ENCODE measurements at regions not wholly inside any gene's neighbourhood (a gene's known extent, or its start where the extent isn't known, plus 50 kb on each side); places are given as distances from the start of the nearest gene placed in this dataset.

DNA sequence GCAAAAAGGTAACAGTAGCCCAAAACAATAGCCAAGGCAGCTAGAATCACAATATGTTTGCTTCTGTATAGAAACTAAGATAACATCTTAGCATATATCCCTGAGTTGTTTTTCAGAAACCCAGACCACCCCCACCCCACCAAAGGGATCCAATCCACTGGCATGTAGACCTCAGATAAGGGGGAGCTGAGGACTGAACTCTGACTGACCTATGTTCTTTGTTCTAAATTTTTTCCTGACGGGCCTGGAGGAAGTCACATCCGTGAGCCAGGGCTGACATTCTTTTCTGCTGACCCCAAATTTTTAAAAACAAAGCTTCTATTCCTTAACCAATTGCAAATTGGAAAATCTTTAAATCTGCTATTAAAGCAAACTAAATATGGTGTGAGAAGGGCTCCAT lies 493.9 kb upstream of the IGFBP3 start:
- DNase-seq = no peak
- no peak overlapping the region for H3K4me3 ChIP-seq
- H3K4me1 ChIP-seq = no peaks in the 10 kb centered on the region
- H3K27me3 ChIP-seq = no peaks in the 10 kb centered on the region
- intact Hi-C loops (cut with DNase I) = no loop called here
- no peak for ATAC-seq
- H3K27ac ChIP-seq = no peak overlapping the region
- no peak for TF ChIP-seq POLR2A (IDR thresholded peaks at IDR 0.05)
- TF ChIP-seq, protein P1, sequence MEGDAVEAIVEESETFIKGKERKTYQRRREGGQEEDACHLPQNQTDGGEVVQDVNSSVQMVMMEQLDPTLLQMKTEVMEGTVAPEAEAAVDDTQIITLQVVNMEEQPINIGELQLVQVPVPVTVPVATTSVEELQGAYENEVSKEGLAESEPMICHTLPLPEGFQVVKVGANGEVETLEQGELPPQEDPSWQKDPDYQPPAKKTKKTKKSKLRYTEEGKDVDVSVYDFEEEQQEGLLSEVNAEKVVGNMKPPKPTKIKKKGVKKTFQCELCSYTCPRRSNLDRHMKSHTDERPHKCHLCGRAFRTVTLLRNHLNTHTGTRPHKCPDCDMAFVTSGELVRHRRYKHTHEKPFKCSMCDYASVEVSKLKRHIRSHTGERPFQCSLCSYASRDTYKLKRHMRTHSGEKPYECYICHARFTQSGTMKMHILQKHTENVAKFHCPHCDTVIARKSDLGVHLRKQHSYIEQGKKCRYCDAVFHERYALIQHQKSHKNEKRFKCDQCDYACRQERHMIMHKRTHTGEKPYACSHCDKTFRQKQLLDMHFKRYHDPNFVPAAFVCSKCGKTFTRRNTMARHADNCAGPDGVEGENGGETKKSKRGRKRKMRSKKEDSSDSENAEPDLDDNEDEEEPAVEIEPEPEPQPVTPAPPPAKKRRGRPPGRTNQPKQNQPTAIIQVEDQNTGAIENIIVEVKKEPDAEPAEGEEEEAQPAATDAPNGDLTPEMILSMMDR (IDR thresholded peaks at IDR 0.05) = no peak
- H3K36me3 ChIP-seq (replicated peaks in 1 of 2; ENCODE audit: insufficient read depth in 1 of 2, low read depth in 2 of 2) = no peaks in the 10 kb centered on the region
- WGBS, 2 donors = 30 to 34% methylated on average over 2 of the region's 2 CpGs
- H3K9me3 ChIP-seq = no peaks in the 10 kb centered on the region

DNA sequence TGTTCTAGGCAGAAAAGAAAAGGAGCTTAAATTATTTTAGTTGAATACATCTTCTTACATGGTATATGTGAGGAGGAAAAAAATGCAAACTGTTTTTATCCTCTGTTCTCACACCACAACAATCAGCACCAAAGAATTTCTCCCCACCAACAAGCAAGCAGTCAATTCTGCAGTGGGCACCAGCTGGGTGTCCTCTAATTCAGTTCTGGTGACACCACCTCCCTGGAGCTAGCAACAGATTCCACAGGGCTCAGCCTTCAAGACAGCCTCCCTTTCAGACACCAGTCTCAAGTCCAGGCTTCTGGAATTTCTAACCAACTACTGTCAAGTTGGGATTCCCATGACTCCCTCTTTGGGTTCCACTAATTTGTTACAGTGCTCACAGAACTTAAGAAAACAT lies 490.2 kb upstream of the IGFBP3 start:
- TF ChIP-seq, protein P1 (IDR thresholded peaks at IDR 0.05) = no peak
- no peak for TF ChIP-seq POLR2A (IDR thresholded peaks at IDR 0.05)
- intact Hi-C loops (cut with DNase I) = no loop called here
- no peak for DNase-seq
- no peak for ATAC-seq
- H3K4me3 ChIP-seq = no peak overlapping the region
- H3K36me3 ChIP-seq (replicated peaks in 1 of 2; ENCODE audit: insufficient read depth in 1 of 2, low read depth in 2 of 2) = no peaks in the 10 kb centered on the region
- no peaks in the 10 kb centered on the region for H3K27me3 ChIP-seq
- H3K27ac ChIP-seq = no peak overlapping the region
- no peaks in the 10 kb centered on the region for H3K4me1 ChIP-seq
- no peaks in the 10 kb centered on the region for H3K9me3 ChIP-seq

DNA sequence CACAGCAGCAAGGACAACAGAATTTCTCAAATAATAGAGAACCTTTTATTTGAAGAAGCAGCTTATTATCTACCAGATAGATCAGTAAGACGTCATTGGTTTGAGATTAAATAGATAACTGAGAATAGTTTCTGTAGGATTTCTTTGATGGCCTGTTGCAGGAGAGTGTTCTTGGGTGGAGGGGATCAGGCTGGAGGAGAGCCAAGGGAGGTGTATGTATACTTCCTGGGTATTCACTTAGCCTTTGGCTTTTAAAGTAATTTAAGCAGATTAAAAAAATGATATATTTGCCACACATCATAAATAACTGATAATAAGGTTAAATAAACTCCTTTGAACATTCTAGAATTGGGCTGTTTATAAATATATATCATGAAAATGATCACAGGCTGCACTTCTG lies 486.1 kb upstream of the IGFBP3 start:
- DNase-seq = no peak
- H3K4me3 ChIP-seq = no peak overlapping the region
- no peaks in the 10 kb centered on the region for H3K36me3 ChIP-seq (replicated peaks in 1 of 2; ENCODE audit: insufficient read depth in 1 of 2, low read depth in 2 of 2)
- ATAC-seq = no peak
- intact Hi-C loops (cut with DNase I) = no loop called here
- WGBS, 2 donors = 9 to 26% methylated on average over 1 of the region's 1 CpG
- TF ChIP-seq POLR2A (IDR thresholded peaks at IDR 0.05) = no peak
- TF ChIP-seq, protein P1 (IDR thresholded peaks at IDR 0.05) = no peak
- H3K9me3 ChIP-seq = no peaks in the 10 kb centered on the region
- no peaks in the 10 kb centered on the region for H3K27me3 ChIP-seq
- H3K4me1 ChIP-seq = no peaks in the 10 kb centered on the region
- no peak overlapping the region for H3K27ac ChIP-seq

DNA sequence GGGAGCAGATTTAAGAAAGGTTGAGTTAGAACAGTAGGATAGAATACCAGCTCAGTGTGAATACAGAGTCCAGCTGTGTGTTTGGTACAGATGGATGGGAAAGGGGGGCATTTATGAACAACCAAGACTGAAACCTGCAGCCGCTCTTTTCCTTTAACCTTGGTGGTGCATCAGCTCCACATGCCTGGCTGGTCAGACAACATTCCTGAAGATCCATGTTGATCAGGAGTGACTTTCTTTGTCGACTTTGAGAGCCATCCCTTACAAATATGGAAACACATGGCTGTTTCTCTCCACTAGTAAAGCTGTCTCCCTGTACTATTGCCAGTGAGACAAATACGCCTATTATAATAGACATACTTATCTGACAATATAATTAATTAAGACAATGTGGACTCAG lies 476.5 kb upstream of the IGFBP3 start:
- Histone ChIP-seq H3K27ac (no peak overlapping the region), H3K4me3 (no peak overlapping the region), H3K27me3 (no peaks in the 10 kb centered on the region), H3K4me1 (no peaks in the 10 kb centered on the region), H3K36me3 (replicated peaks in 1 of 2; ENCODE audit: insufficient read depth in 1 of 2, low read depth in 2 of 2) (no peaks in the 10 kb centered on the region), H3K9me3 (no peaks in the 10 kb centered on the region)
- TF ChIP-seq, protein P1 (IDR thresholded peaks at IDR 0.05) = no peak
- WGBS, 2 donors = 28 to 41% methylated on average over 3 of the region's 3 CpGs
- ATAC-seq (no peak), DNase-seq (no peak)
- intact Hi-C loops (cut with DNase I) = no loop called here

DNA sequence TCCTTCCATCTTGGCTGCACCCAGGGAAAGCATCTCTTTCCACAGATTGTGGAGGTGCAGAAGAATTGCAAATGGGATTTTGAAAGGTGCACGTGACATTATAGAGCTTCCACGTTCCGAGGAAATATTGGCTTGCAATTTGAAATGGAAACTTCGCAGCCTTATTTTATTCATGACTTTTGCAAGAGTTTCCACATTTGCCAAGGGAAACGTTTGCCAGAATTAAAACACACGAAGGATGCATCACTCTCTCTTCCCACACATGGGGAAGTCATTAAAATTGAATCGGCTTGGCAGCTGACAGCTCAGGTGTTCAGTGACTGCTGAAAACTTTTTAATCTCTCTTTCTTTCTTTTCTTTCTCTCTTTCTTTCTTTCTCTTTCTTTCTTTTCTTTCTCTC lies 475.4 kb upstream of the IGFBP3 start:
- Histone ChIP-seq H3K9me3 (no peaks in the 10 kb centered on the region), H3K4me1 (no peaks in the 10 kb centered on the region), H3K36me3 (replicated peaks in 1 of 2; ENCODE audit: insufficient read depth in 1 of 2, low read depth in 2 of 2) (no peaks in the 10 kb centered on the region), H3K4me3 (no peak overlapping the region), H3K27me3 (no peaks in the 10 kb centered on the region), H3K27ac (no peak overlapping the region)
- no peak for TF ChIP-seq POLR2A (IDR thresholded peaks at IDR 0.05)
- TF ChIP-seq, protein P1 (IDR thresholded peaks at IDR 0.05) = no peak
- DNase-seq (no peak), ATAC-seq (no peak)
- WGBS, 2 donors = 63 to 67% methylated on average over 7 of the region's 7 CpGs
- intact Hi-C loops (cut with DNase I) = no loop called here
